PFSK-1 (cell line): ENCODE measurements at regions not wholly inside any gene's neighbourhood (a gene's known extent, or its start where the extent isn't known, plus 50 kb on each side); places are given as distances from the start of the nearest gene placed in this dataset.

Experiments
- FOXP2 ChIP-seq: optimal IDR thresholded peaks from 2 replicates; pipeline ENCODE3; 2011; ENCODE audit warnings: borderline replicate concordance, control low read depth, inconsistent platforms; ENCODE audit not compliant: insufficient read depth; ENCODE audit errors: extremely low read length, extremely low read depth
- POLR2AphosphoS5 ChIP-seq: IDR thresholded peaks from 2 replicates; pipeline ENCODE4 v1.6.1; 2012; ENCODE audit warnings: low read depth, mild to moderate bottlenecking, control low read depth, low read length, moderate library complexity
- SIN3A ChIP-seq: IDR thresholded peaks from 2 replicates; pipeline ENCODE4 v1.6.1; 2012; ENCODE audit warnings: mild to moderate bottlenecking, low read length, moderate library complexity, borderline replicate concordance; ENCODE audit not compliant: insufficient read depth
- TAF1 ChIP-seq: IDR thresholded peaks from 2 replicates; pipeline ENCODE4 v1.6.1; 2012; ENCODE audit warnings: low read length, control low read depth, borderline replicate concordance; ENCODE audit not compliant: insufficient read depth
- TF ChIP-seq, protein P1 (sequence below), 2 experiments: IDR thresholded peaks; 2 replicates each; pipeline versions ENCODE4 v1.6.1 to v1.8.0; 2011 to 2012; ENCODE audit warnings: low read depth in 2 of 2, low read length in 2 of 2, control low read depth in 1 of 2, inconsistent platforms in 1 of 2, mild to moderate bottlenecking in 1 of 2, moderate library complexity in 1 of 2; ENCODE audit not compliant: insufficient read depth in 1 of 2

DNA sequence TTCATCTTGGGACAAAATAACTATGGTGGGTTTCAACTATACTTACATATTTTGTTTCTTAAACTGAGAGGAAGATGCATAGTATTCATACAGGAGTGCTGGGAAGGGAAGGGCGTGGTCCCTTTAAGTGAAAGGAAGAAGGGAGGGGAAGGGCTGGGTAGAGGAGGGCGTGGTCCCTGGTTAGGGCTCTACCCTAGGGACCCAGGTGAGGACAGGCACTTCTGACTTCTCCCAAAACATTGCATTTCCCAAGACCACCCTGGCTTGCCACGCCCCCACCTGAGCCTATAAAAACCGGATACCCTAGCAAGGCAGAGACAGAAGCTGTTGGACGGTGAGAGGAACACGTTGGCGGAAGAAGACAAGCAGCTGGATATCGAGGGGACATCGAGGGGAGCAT is 157.6 kb upstream of the PLXNA4 start:
- no peak for TF ChIP-seq TAF1
- TF ChIP-seq POLR2AphosphoS5: no peak
- no peak for TF ChIP-seq FOXP2
- TF ChIP-seq SIN3A: no peak
- TF ChIP-seq, protein P1, sequence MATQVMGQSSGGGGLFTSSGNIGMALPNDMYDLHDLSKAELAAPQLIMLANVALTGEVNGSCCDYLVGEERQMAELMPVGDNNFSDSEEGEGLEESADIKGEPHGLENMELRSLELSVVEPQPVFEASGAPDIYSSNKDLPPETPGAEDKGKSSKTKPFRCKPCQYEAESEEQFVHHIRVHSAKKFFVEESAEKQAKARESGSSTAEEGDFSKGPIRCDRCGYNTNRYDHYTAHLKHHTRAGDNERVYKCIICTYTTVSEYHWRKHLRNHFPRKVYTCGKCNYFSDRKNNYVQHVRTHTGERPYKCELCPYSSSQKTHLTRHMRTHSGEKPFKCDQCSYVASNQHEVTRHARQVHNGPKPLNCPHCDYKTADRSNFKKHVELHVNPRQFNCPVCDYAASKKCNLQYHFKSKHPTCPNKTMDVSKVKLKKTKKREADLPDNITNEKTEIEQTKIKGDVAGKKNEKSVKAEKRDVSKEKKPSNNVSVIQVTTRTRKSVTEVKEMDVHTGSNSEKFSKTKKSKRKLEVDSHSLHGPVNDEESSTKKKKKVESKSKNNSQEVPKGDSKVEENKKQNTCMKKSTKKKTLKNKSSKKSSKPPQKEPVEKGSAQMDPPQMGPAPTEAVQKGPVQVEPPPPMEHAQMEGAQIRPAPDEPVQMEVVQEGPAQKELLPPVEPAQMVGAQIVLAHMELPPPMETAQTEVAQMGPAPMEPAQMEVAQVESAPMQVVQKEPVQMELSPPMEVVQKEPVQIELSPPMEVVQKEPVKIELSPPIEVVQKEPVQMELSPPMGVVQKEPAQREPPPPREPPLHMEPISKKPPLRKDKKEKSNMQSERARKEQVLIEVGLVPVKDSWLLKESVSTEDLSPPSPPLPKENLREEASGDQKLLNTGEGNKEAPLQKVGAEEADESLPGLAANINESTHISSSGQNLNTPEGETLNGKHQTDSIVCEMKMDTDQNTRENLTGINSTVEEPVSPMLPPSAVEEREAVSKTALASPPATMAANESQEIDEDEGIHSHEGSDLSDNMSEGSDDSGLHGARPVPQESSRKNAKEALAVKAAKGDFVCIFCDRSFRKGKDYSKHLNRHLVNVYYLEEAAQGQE (IDR thresholded peaks at IDR 0.05; ENCODE audit: insufficient read depth in 1 of 2, low read depth in 2 of 2, low read length in 2 of 2): no peak

DNA sequence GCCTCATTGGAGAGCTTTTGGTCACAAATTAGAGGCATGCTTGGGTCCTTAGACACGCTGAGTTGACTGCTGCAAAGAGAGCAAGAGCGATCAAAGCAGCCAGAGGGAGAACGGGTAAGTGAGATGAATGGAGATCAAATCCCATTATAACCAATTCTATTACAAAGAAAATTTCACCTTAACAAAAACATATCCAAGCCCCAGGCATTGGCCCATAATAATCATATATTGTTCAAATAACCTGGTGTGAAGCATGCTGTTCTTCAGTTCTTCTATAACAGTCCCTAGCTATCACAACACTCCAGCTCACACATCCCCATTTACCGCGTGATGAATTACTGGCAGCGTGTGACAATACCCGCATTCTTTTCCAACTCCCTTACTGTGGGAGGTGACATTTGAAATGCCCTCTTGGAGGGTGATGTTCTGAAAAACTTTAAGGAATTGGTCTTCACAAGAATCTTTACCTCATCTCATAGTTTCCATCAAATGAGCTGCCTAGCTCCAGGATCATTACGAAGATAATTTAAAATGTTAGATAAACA is 156.1 kb upstream of the PLXNA4 start:
- no peak for TF ChIP-seq POLR2AphosphoS5
- TF ChIP-seq SIN3A: no peak
- TF ChIP-seq FOXP2: no peak
- TF ChIP-seq, protein P1 (IDR thresholded peaks at IDR 0.05; ENCODE audit: insufficient read depth in 1 of 2, low read depth in 2 of 2, low read length in 2 of 2): no peak
- no peak for TF ChIP-seq TAF1

DNA sequence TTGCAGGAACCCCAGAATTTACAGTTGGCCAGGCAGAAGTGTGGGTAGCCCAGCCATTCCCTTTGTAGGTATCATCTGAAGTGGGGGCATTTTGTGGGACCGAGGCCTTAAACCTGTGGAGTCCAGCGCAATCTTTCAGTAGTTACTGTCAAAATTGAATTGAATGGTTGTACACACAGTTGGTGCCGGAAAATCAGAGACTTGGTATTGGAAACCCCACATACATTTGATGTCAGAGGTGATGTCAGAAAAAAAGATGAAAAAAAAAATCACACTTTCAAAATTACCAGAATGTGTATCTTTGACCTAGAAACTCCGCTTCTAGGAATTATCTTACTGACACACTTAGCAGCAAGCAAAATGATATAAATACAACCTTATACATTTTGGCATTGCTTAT is 153.8 kb upstream of the PLXNA4 start:
- TF ChIP-seq FOXP2 (no peak), POLR2AphosphoS5 (no peak)
- TF ChIP-seq, protein P1 (IDR thresholded peaks at IDR 0.05; ENCODE audit: insufficient read depth in 1 of 2, low read depth in 2 of 2, low read length in 2 of 2): no peak

DNA sequence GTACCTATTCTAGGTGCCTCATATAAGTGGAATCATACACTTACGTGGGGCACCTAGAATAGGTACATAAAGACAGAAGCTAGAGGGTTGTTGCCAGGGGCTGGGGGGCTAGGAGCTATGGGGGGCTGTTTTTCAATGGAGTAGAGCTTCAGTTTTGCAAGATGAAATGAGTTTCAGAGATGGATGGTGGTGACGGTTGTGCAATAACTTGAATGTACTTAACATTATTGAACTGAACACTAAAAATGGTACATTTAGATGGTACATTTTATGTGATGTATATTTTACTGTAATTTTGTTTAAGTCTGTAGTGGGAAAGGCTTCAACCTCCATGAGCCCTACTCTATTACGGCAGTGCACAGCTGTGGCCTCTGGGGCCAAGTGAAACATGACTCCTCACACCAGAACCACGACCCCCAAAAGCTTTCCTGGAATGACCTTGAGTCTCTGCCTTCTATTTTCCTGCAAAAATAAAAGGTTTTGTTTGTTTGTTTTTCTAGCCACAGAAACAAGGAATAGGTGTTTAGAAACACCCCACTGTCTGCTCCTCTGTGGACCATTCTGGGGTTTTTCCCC is 147.3 kb upstream of the PLXNA4 start:
- TF ChIP-seq POLR2AphosphoS5: no peak
- TF ChIP-seq SIN3A: no peak
- TF ChIP-seq TAF1: no peak
- TF ChIP-seq, protein P1 (IDR thresholded peaks at IDR 0.05; ENCODE audit: insufficient read depth in 1 of 2, low read depth in 2 of 2, low read length in 2 of 2): no peak
- no peak for TF ChIP-seq FOXP2
